HUES48 (cell line): ENCODE measurements at regions not wholly inside any gene's neighbourhood (a gene's known extent, or its start where the extent isn't known, plus 50 kb on each side); places are given as distances from the start of the nearest gene placed in this dataset.

Experiments used
- H3K27ac ChIP-seq: one replicate; pipeline ENCODE4 v1.7.0; 2013; ENCODE audit warnings: low read depth, low read length, inconsistent platforms
- H3K27me3 ChIP-seq: 2 replicates; pipeline ENCODE4 v1.6.1; 2013; ENCODE audit warnings: mild to moderate bottlenecking, low read length; ENCODE audit not compliant: control insufficient read depth, insufficient read depth
- H3K36me3 ChIP-seq: 2 replicates; pipeline ENCODE4 v1.6.1; 2013; ENCODE audit warnings: low read length; ENCODE audit not compliant: control insufficient read depth, insufficient read depth
- H3K4me1 ChIP-seq: 2 replicates; pipeline ENCODE4 v1.6.1; 2013; ENCODE audit warnings: mild to moderate bottlenecking, low read length; ENCODE audit not compliant: control insufficient read depth, insufficient read depth
- H3K4me3 ChIP-seq: 2 replicates; pipeline ENCODE4 v1.5.1; 2013; ENCODE audit warnings: mild to moderate bottlenecking, low read depth, low read length
- H3K9ac ChIP-seq: 2 replicates; pipeline ENCODE4 v1.6.1; 2013; ENCODE audit warnings: mild to moderate bottlenecking, low read depth, low read length, moderate library complexity
- H3K9me3 ChIP-seq: 2 replicates; pipeline ENCODE4 v1.6.1; 2013; ENCODE audit warnings: low read length; ENCODE audit not compliant: control insufficient read depth, insufficient read depth

DNA sequence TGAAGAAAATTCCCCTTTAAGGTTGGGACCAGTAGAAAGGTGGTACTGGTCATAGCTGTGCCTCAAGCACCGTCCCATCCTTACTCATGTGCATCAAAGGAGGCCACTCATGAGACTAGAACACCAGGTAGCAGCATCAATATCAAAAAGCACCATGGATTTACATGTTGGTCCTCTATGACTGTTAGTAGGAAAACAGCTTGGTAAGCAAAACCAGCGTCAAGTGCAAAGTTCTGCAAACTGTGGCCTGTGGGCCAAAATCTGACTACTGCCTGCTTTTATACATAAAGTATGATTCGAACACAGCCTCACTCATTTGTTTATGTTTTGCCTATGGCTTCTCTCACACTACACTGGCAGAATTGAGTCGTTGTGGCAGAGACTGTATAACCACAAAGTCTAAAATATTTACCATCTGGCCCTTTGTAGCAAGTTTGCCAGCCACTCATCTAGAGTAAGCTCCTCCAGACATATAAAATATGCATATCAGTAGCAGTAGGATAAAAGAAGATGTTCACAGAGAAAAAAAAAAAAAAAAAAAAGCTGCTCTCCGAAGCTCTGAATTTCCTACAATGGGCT lies 119.7 kb upstream of the CTNNA2 start:
- Histone ChIP-seq H3K9me3 (no peaks in the 10 kb centered on the region), H3K4me3 (no peak overlapping the region), H3K27ac (peak overlapping the region; percentile 55), H3K4me1 (peaks cover 11% of the 10 kb centered on the region), H3K27me3 (no peaks in the 10 kb centered on the region), H3K36me3 (no peaks in the 10 kb centered on the region), H3K9ac (no peak overlapping the region)

DNA sequence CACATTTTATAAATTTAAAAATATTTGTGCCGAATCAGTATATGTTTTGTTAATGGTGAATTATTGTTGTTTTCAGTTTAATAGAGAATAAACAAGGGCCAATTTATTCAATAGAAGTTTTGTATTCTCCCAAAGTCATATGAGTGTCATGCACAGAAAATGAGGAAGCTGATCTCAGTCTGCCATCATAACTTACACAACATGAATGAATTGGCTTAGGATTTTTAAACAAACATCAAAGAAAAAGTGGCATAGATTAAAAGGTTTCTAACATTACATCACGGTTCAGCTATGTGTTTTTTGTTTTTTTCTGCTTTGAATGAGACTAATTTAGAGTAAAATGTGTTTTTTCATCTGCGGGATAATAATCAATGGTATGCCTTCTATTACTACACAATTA lies 123.4 kb upstream of the CTNNA2 start:
- no peaks in the 10 kb centered on the region for H3K9me3 ChIP-seq
- H3K4me3 ChIP-seq = no peak overlapping the region
- H3K9ac ChIP-seq = no peak overlapping the region
- H3K27ac ChIP-seq = no peak overlapping the region
- H3K4me1 ChIP-seq = peaks cover 9% of the 10 kb centered on the region
- no peaks in the 10 kb centered on the region for H3K36me3 ChIP-seq
- no peaks in the 10 kb centered on the region for H3K27me3 ChIP-seq

DNA sequence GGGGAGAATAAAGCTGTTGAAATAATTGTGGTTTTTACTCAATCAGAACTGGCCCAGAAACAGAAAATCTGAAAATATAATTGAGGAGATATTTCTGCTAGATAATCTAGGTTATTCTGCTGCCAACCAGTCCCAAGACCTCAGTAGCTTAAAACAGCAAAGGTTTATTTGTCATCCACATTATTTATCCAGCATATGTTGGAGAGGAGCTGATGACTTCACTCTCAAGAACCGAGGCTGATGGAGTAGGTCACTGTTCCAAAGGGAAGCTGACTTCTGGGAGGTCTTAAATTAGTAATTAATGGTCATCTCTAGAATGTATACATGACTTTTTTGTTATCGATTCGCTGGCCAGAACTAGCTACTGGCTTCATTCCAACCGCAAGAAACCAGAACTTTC lies 124.8 kb upstream of the CTNNA2 start:
- no peak overlapping the region for H3K4me3 ChIP-seq
- H3K9ac ChIP-seq = no peak overlapping the region
- no peak overlapping the region for H3K27ac ChIP-seq
- H3K9me3 ChIP-seq = no peaks in the 10 kb centered on the region
- no peaks in the 10 kb centered on the region for H3K36me3 ChIP-seq
- H3K4me1 ChIP-seq = no peaks in the 10 kb centered on the region
- H3K27me3 ChIP-seq = no peaks in the 10 kb centered on the region

DNA sequence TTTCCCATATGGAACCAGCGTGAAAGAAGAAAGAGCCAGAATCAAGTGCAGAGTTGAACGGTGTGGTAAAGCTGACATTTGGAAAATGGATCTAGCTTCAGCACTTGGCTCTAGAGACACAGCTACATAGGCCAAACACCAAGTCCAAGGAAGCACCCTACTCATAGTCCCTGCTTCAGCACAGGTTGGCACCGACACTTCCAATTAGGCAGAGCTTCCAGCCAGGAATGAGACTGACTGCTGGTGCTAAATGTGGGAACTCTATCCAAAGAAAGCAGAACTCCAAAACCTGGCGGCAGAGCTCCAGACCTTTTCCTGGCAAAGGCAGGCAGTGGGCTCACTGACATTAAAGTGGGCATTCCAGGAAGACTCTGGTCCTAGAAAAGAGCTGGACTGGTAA lies 125.4 kb upstream of the CTNNA2 start:
- H3K9ac ChIP-seq = no peak overlapping the region
- H3K27ac ChIP-seq = no peak overlapping the region
- no peak overlapping the region for H3K4me3 ChIP-seq
- no peaks in the 10 kb centered on the region for H3K9me3 ChIP-seq
- H3K27me3 ChIP-seq = no peaks in the 10 kb centered on the region
- no peaks in the 10 kb centered on the region for H3K36me3 ChIP-seq
- H3K4me1 ChIP-seq = no peaks in the 10 kb centered on the region

DNA sequence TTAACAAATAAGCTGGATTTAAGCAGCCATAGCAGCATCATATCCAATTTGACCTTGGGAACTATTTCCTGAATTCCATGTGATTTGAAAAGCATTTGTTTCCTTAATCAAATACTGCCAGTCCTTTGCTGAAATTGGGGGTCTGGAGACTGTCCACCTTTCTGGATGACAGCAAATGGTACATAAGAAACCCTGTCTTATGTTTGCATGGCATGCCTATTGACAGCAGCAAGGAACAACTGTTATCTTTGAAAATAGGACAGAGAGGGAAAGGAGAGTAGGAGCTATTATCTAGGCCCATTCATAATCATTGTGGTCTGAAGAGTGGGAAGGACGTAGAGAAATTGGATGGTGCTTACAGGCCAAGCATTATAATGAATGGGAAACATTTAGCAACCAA lies 129.2 kb upstream of the CTNNA2 start:
- H3K36me3 ChIP-seq = no peaks in the 10 kb centered on the region

DNA sequence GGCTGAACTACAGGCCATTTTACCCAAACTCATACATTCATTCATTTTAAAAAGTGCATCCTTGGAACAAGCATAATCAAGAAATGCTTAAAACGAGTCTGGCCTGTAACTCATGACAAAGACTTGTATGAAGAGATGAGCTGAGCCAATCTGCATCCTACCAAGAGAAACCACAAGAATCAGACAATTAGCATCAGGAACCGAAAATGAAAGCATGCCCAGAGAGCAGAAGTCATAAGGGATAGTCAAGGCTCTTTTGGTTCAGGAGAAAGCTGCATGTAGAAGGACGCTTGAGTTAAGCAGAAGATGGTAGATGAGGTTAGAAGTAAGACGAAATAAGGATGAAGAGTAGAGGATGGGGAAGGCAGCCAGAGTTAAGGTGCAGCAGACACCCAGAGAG lies 137.0 kb upstream of the CTNNA2 start:
- H3K27ac ChIP-seq = no peak overlapping the region
- no peaks in the 10 kb centered on the region for H3K27me3 ChIP-seq
- H3K9me3 ChIP-seq = no peaks in the 10 kb centered on the region
- H3K4me1 ChIP-seq = peaks cover 33% of the 10 kb centered on the region
- H3K9ac ChIP-seq = no peak overlapping the region
- H3K36me3 ChIP-seq = no peaks in the 10 kb centered on the region
- no peak overlapping the region for H3K4me3 ChIP-seq

More for the DNA sequence above, 129.2 kb upstream of the CTNNA2 start:
- Histone ChIP-seq H3K27ac (no peak overlapping the region), H3K9me3 (no peaks in the 10 kb centered on the region), H3K9ac (no peak overlapping the region), H3K27me3 (no peaks in the 10 kb centered on the region), H3K4me1 (no peaks in the 10 kb centered on the region), H3K4me3 (no peak overlapping the region)

DNA sequence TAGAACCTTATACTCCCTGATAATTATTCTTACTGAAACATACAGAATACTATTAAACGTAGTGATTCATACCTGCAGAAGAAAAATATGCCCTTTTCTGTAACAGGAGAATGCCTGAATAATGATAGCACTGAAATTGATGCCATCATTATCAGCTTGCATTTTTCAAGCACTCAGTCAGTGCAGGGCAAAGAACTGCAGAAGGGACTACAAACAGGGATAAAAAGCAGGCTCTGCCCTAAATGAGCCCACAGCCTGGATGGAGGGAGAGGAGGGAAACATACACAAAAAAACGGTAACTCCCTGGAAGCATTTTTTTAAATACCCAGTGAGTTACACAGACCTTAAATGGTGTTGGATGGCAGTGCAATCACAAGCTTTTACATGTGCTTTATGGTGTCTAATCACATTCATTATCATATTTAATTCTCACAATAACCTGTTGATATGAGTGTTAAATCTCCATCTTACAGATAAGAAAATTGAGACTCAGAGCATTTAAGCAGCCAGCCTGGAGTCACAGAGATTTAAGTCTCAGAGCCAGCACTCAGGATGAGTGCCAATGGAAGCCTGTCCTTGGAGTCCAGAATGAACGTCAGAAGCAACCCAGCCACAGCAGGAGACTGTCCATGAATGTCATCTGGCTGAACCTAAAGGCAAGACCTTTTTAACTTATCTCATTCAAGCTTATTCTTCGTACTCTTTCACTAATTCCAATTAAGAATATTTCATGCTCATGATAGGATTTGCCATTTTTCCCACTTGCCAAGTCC lies 139.3 kb upstream of the CTNNA2 start:
- Histone ChIP-seq H3K27ac (peak overlapping the region; percentile 19), H3K9ac (no peak overlapping the region)

DNA sequence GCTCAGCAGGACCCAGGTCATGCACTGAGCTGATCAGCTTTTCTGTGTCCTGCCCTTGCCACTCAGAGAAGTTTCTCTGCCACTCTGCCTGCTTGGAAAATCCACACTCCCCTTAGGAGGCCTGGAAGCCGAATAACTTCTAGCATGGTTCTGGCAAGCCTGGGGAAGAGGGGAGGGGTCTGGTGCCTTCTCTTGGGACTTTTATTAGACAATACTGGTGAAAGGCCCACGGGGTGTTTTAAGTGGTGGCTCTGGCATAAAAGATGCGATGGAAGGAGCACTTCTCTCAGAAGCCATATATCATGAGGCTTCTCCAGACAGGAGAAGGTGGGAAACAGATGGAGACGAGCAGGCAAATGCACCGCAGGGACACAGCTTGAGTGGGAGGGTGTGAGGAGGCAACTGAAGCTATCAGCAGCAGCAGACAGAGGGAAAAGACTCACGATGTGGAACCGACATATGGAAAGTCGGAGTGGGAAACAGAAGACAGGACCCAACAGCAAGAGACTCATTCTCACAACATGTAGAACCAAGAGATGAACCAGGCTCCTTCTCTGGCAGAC lies 141.8 kb upstream of the CTNNA2 start:
- no peaks in the 10 kb centered on the region for H3K27me3 ChIP-seq
- peaks cover 35% of the 10 kb centered on the region for H3K4me1 ChIP-seq
- H3K27ac ChIP-seq = no peak overlapping the region
- H3K9me3 ChIP-seq = no peaks in the 10 kb centered on the region
- H3K9ac ChIP-seq = no peak overlapping the region
- no peak overlapping the region for H3K4me3 ChIP-seq
- H3K36me3 ChIP-seq = no peaks in the 10 kb centered on the region

More for the DNA sequence above, 139.3 kb upstream of the CTNNA2 start:
- no peaks in the 10 kb centered on the region for H3K36me3 ChIP-seq
- peaks cover 35% of the 10 kb centered on the region for H3K4me1 ChIP-seq
- H3K27me3 ChIP-seq = no peaks in the 10 kb centered on the region
- H3K4me3 ChIP-seq = peak overlapping the region; percentile 3; the same call in 1 of the 2 replicates
- H3K9me3 ChIP-seq = no peaks in the 10 kb centered on the region

DNA sequence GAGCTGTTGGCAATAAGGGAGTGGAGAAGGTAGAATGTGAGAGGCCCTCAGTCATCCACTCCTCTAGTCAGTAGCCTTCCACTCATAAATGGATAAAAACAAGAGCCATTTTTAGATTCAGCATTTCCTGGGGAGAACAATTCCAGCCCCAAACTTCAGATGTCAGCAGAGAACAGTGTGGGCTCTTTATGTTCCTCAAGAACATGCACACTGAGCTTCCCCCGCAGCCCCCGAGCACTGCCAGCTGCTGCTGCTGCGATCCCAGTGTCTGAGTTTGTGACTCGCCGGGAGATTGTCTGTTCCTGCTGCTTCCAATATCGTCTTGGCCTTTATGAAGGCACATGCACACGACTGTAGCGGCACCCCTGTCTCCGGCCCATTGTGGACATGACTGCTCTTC lies 143.7 kb upstream of the CTNNA2 start:
- no peaks in the 10 kb centered on the region for H3K9me3 ChIP-seq
- H3K9ac ChIP-seq = no peak overlapping the region
- H3K27me3 ChIP-seq = no peaks in the 10 kb centered on the region
- peaks cover 17% of the 10 kb centered on the region for H3K4me1 ChIP-seq
- no peak overlapping the region for H3K4me3 ChIP-seq
- H3K36me3 ChIP-seq = no peaks in the 10 kb centered on the region
- H3K27ac ChIP-seq = no peak overlapping the region

DNA sequence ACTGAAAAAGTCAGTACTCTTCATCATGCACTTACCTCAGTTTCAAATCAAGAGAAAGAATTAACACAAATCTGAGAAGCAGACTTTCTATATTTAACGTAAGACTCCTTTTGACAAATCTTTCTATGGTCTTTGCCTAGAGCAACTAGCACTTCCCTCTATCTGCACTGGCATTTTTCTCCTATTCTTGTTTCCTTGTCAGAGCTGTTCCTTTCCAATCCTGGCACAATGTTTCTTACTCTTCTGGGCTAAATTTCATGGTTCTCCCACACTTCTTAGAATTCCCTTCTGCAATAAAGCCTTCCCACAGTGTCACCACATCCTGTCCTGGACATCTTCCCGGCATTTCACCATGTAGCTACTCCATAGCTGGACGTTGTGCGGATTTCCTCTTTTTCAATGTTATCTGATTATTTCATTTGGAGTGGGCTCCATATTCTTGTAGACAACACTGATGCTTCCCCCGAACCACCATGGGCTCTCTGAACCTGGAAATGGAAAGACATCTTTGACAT lies 144.7 kb upstream of the CTNNA2 start:
- Histone ChIP-seq H3K9me3 (no peaks in the 10 kb centered on the region), H3K4me1 (peaks cover 9% of the 10 kb centered on the region), H3K9ac (no peak overlapping the region)

DNA sequence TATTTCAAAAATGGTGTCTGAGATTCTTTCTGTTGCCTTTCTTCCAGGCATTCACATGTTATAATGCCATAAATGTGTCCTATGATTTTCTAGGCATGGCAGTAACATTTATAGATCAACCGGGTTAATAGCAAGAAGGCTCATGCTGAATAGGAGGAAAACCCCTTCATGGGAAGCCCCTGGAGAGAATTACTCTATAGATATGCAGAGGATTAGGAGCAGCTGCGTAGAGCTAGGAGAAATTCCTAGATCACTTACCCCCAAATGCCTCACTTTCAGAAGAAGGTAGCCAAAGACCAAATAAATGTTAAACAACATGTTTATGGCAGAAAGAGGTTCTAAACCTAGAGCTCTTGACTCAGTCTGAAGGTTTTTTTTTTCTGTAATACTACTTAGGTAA lies 153.4 kb upstream of the CTNNA2 start:
- peaks cover 17% of the 10 kb centered on the region for H3K4me1 ChIP-seq
- H3K36me3 ChIP-seq = no peaks in the 10 kb centered on the region
- H3K27ac ChIP-seq = peak overlapping the region; percentile 2
- no peaks in the 10 kb centered on the region for H3K27me3 ChIP-seq
- no peaks in the 10 kb centered on the region; the same call in 1 of the 2 replicates for H3K9me3 ChIP-seq
- H3K4me3 ChIP-seq = no peak overlapping the region
- no peak overlapping the region for H3K9ac ChIP-seq

More for the DNA sequence above, 144.7 kb upstream of the CTNNA2 start:
- Histone ChIP-seq H3K36me3 (no peaks in the 10 kb centered on the region), H3K27ac (no peak overlapping the region), H3K27me3 (no peaks in the 10 kb centered on the region), H3K4me3 (no peak overlapping the region)
